ELF-1 (cell line): ENCODE measurements at regions not wholly inside any gene's neighbourhood (a gene's known extent, or its start where the extent isn't known, plus 50 kb on each side); places are given as distances from the start of the nearest gene placed in this dataset.
"Not testable (repeated sequence)": the region's sequence is repeated elsewhere in the genome, so short reads cannot be mapped to it uniquely, and the experiment has no call there.

Experiments used
- DNase-seq: peaks from one replicate; pipeline ENCODE4 v3.0.0-alpha.2; 2016; ENCODE audit warnings: low read depth, low spot score

GRCh38 chr2:130289780-130290179 lies 52.9 kb upstream of the IMP4 start:
- DNase-seq = no peak

DNA sequence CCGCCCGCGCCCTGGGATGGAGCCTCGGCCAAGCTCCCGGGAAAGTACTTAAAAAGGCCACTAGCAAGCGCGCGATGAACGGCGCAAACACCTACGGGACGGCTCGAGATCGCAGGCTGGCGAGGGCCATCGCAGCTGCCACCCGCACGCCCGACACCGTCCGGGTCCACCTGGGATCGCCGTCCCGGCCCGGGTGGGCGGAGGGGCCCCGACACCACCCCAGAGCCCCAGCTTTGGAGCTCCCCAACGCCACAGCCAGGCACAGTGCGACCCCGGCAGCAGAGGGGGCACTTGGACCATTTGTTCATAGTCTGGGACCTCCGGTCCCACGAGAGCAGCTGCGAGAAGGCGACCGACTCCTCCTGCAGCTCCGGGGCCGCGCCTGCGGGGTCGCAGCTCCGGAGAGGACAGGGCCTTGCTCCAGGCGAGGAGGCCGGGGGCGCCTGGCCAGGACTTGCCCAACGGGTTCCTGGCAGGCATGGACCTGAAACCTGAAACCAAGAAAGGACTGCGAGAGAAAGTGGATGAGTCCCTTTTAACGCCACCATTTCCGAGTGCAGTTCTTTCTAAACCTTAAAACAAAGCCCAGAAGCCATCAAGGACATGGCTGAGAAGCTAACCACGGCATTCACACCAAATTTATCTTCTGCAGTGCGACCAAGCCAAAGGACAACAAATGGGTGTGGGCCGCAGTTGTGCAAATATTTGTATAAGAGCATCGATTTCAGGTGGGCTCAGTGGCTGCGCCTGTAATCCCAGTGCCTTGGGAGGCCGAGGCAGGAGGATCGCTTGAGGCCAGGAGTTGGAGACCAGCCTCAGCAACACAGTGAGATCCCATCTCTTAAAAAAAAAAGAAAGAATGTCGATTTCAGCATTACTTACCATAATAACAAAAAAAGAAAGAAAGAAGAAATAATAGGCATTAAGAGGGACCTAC lies 54.0 kb upstream of the IMP4 start:
- DNase-seq = peak; percentile 72

GRCh38 chr2:130287656-130288026 lies 55.1 kb upstream of the IMP4 start:
- no peak for DNase-seq

- DNase-seq = peak; percentile 3
These were observed 55.6 kb upstream of the IMP4 start for GRCh38 chr2:130286983-130287655.

DNA sequence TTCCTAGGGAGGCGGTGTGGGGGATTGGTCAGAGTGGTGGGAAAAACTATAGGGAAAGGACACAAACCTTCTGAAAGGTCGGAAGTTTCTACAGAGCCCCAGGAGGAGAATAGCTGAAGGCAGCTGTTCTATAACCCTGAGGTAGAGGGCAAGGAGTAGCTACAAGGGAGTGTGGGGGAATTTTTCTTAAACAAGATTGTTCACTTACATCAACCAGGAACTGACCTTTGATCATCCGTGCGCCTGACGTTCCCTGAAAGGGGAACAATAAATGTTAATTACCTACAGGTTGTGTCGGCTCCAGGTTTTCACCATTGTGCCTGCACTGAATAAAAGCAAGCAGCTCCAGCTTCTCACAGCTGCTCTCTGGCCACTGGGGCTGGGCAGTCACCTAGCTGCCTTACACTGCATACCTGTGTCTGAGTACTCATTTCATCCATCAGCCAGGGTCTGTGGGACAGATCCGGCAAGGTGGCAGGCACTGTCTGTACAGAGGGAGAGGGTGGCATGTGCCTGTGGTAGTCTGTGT lies 59.3 kb upstream of the IMP4 start:
- not testable (repeated sequence) for DNase-seq

DNA sequence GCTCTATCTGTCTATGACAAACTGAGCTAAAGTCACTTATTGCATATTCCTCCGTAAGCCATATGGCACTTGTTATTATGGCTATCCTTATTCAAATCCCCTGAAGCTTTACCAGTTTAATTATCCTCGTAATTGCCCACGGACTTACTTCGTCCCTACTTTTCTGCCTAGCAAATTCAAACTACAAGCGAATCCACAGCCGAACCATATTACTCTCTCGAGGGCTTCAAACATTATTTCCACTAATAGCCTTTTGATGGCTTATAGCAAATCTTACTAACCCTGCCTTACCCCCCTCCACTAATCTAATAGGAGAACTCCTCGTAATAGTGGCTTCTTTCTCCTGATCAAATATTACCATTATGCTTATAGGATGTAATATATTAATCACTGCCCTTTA lies 63.1 kb upstream of the IMP4 start:
- not testable (repeated sequence) for DNase-seq

DNA sequence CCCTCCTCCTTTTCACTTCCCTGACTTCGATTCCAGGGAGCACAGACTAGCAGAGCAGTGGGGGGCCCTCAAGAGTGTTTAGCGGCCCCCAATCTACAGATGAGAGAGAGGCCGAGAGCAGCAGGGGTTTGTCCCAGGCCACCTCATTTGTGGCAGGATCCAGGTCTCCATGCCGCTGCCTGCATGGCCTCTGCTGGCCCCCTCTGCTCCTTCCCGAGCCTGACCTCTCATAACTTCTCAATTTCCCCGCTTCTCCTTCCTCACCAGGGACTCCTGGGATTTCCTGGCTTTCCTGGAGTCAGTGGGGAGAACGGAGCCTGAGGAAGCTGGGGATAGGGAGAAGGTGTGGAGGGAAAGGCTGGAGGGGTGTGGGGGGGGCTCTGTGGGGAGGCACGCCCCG lies 70.1 kb upstream of the TUBA3E start:
- not testable (repeated sequence) for DNase-seq

DNA sequence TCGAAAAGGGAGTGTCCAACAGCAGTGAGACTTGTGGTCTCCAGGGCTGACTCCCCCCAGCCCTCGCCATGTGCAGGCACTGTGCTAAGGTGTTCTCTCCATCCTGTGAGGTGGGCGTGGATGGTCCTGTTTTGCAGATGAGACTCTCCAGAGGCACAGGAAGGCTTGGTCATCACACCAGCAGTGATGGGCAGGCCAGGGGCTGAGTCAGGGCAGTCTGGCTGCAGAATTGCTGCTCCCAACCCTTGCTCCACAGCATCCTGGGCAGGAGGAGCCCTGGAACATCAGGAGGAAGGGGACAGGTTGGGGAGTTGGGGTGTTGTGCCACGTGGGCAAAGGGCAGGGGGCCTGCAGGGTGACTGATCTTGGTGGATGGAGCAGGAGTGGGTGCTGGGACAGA lies 69.3 kb upstream of the TUBA3E start:
- DNase-seq = not testable (repeated sequence)

- not testable (repeated sequence) for DNase-seq
These were observed 68.6 kb upstream of the TUBA3E start for GRCh38 chr2:130266836-130267235.

DNA sequence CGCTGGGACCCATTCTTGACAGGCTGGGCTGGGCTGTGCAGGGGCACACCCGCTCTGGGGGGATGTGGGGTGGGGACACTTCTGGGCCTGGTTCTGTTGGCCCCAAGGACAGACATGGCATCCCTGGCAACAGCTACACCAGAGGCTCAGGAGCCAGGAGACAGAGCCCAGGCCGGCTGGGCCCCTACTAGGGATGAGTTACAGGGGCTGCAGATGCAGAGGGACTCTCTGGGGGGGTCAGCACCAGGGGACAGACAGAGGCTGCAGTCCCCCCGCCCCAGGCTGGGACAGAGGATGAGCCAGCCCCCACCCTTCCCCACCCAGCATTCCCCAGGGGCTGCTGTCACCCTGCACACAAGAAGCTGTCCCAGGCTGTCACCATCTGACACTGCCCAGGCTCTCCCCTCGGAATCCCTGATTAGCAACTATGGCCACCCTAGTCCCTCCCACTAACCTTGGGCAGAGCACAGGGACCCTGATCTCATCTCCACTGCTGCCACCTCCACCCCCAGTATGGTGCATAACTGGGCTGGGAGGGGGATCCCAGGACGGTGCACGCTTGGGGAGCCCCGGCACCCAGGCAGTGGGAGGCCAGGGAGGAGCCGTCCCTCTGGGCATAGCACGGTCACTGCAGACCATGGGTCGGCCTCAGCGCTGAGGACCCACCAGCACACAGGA lies 67.5 kb upstream of the TUBA3E start:
- not testable (repeated sequence) for DNase-seq

- not testable (repeated sequence) for DNase-seq
These were observed 66.7 kb upstream of the TUBA3E start for GRCh38 chr2:130264901-130265320.

- no peak for DNase-seq
These were observed 66.3 kb upstream of the TUBA3E start for GRCh38 chr2:130264501-130264900.

GRCh38 chr2:130264046-130264445 lies 65.8 kb upstream of the TUBA3E start:
- no peak for DNase-seq

GRCh38 chr2:130263606-130264005 lies 65.4 kb upstream of the TUBA3E start:
- no peak for DNase-seq

- peak; percentile 25 for DNase-seq
These were observed 63.9 kb upstream of the TUBA3E start for GRCh38 chr2:130261970-130262760.

DNA sequence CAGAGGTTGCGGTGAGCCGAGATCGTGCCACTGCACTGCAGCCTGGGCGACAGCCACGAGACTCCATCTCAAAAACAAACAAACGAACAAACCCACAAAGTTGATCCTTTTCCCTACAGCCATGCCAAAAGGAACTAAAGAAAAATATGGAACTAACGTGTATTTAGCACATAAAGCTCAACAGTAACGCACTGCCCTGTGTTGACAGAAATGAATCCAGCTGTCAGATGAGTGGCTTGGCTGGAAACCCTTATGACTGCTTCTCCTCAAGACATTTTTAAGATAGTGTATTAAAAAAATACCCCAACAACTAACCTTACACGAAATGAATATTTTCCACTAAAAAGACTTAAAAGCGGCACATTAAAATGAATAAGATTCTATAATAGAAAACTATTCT lies 62.9 kb upstream of the TUBA3E start:
- DNase-seq = no peak

GRCh38 chr2:130259594-130259993 lies 61.4 kb upstream of the TUBA3E start:
- DNase-seq = no peak

DNA sequence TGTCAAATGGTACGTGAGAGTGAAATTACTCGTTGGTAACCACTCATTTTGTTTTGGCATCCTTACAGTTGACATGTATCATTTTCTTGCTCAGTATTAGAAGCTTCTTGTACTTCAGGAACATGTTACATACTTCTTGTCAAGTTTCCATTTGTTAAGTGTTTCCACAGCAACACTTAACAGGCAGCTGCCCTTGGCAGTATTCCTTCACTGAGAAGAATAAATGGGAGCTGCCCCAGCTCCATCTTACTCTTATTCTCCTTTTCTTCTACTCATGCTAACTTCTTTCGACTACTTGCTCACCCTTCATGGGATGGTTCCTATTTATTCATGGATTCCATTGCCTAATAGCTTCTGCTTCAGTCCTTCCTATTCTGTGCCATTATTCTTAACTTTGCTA lies 60.1 kb upstream of the TUBA3E start:
- DNase-seq = no peak

DNA sequence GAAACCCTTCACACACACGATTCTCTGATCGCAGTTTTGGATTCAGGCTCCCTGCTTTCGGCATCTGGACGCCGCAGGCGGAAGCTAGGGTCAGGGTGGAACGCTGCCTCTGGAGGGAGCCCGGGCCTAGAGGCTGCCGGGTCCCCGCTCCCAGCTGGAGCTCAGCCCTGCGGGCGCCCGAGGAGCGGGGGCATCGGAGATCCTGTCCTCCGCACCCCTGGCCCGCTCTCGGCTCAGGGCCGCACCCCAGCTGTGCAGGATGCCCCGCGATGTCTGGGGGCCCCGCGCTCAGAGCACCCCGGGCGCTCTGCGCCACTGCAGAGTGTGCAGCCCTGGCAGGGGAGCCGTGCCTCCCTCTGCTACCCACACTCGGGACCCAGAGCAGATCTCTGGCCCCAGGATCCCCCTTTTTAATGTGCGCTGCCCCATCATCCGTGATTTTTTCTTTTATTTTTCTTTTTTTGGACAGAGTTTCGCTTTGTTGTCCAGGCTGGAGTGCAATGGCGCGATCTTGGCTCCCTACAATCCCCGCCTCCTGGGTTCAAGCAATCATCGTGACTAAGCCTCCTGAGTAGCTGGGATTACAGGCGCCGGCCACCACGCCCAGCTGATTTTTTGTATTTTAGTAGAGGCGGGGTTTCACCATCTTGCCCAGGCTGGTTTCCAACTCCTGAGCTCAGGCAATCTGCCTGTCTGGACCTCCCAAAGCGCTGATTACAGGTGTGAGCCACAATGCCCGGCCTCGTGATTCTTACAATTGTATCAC lies 54.8 kb upstream of the TUBA3E start:
- peak; percentile 51 for DNase-seq

DNA sequence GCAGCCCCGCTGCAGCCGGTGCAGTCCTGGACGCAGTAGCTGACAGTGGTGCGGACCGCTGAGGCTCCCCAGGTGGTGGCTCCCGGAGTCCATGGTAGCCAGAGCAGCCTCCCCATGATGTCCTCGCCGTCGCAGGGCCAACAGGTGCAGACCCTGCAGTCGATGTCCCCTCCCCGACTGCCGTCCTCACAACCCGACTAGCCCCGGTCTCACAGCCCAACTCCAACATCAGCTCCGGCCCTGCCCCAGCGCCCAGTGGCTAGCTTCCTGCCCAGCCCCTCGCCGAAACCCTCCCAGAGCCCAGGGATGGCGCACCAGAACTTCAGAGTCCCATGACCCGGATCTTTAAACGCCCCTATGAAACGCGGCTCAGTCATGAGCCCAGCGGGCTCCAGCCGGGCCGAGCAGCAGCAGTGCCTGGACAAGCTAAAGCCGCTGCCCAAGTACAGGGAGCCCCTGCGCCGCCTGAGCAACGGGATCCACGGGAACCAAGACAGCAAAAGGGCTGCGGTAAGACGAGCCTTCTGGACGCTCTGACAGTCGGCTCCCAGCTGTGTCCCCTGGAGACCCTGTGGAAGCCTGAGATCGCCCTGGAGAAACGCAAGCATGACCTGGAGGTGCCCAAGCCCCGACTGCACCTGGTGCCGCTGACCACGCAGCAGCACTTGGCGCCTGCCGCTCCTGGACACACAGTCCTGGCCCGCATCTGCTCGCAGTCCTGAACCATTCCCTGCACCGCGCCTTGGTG lies 53.8 kb upstream of the TUBA3E start:
- peak; percentile 45 for DNase-seq
